ENCODE measurements at regions not wholly inside any gene's neighbourhood (a gene's known extent, or its start where the extent isn't known, plus 50 kb on each side); places are given as distances from the start of the nearest gene placed in this dataset.

- TF ChIP-seq POLR2AphosphoS5 (IDR thresholded peaks at IDR 0.05; ENCODE audit: low read depth, low read length) (no peak), FOXP2 (optimal IDR thresholded peaks at IDR 0.05; ENCODE audit: borderline replicate concordance, extremely low read depth, extremely low read length, insufficient read depth) (no peak)
Observed at GRCh38 chr13:97895383-97895782, 58.1 kb upstream of the IPO5 start.

Data from PFSK-1 (cell line).